C4-2B (cell line): ENCODE measurements at regions not wholly inside any gene's neighbourhood (a gene's known extent, or its start where the extent isn't known, plus 50 kb on each side); places are given as distances from the start of the nearest gene placed in this dataset.

Experiments used
- CTCF ChIP-seq: fragments of 450-650 bp; conservative IDR thresholded peaks from 2 replicates; pipeline ENCODE4 v1.5.1; 2017; ENCODE audit warnings: mild to moderate bottlenecking
- ZFX ChIP-seq: fragments of 450-650 bp; IDR thresholded peaks from 2 replicates; pipeline ENCODE4 v1.6.1; 2017

GRCh38 chr21:38984982-38985567 is 179.3 kb downstream of the ETS2 start:
- TF ChIP-seq CTCF (no peak), ZFX (no peak)
